Jurkat, Clone E6-1 (cell line): ENCODE measurements at regions not wholly inside any gene's neighbourhood (a gene's known extent, or its start where the extent isn't known, plus 50 kb on each side); places are given as distances from the start of the nearest gene placed in this dataset.

Source experiments
- DNase-seq: peaks from one replicate; pipeline ENCODE4 v3.0.0-alpha.2; 2011; ENCODE audit warnings: low read depth, low spot score
- H3K4me3 ChIP-seq: 2 replicates; pipeline ENCODE4 v1.5.1; 2011; ENCODE audit warnings: mild to moderate bottlenecking, low read length, control low read depth, moderate library complexity

DNA sequence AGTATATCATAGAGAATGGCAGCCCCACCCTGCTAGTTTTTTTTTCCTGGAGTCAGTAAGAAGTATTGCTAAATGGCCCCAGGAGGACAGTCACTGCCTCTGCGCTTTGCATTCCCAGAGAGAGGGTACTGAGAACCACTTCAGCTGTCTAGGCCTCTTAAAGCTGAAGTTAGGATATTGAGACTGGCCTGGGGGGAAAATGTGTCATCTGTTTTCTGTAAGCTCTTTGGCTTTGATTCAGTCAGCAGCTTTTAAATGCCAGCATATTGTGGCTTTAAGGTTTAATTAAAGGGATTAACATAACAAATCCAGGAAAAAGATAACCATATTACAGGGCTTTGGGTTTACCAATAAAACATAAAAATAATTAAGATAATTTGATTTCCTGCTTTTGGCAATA lies 852.0 kb downstream of the PCDH18 start:
- no peak for DNase-seq

GRCh38 chr4:136670265-136670664 lies 862.0 kb downstream of the PCDH18 start:
- DNase-seq = no peak

More for the DNA sequence above, 852.0 kb downstream of the PCDH18 start:
- H3K4me3 ChIP-seq = no peak overlapping the region

DNA sequence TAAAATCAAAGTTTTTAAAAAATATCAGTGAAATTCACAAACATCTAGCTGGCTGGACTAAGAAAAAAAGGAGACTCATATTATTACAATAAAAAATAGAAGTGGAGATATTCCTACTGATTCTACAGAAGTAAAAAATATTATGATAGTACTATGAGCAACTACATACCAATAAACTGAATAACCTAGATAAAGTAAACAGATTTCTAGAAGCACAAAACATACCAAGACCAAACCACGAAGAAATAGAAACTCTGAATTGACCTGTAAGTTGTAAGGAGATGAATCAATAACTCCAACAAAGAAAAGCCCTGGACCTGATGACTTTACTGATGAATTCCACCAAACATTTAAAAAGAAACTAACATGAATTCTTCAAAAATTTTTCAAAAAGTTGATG lies 867.3 kb downstream of the PCDH18 start:
- DNase-seq = no peak
- H3K4me3 ChIP-seq = no peak overlapping the region

More at GRCh38 chr4:136670265-136670664, 862.0 kb downstream of the PCDH18 start:
- H3K4me3 ChIP-seq = no peak overlapping the region

DNA sequence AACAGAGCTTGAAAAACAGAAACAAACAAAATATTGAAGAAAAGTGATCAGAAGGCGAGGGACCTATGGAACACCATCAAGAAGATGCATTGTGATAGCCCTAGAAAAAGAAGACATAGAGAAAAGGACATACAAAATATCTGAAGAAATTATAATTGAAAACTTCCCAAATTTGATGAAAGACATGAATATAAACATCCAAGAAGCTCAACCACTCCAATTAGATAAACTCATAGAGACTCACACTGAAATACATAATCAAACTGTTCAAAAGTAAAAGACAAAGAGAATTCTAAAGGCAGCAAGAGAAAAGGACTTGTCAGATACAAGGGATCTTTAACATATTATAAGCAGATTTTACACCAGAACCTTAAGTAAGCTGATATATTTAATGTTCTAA lies 869.8 kb downstream of the PCDH18 start:
- no peak overlapping the region for H3K4me3 ChIP-seq

GRCh38 chr4:136653640-136654406 lies 878.5 kb downstream of the PCDH18 start:
- H3K4me3 ChIP-seq = no peak overlapping the region
- no peak for DNase-seq

More for the DNA sequence above, 869.8 kb downstream of the PCDH18 start:
- no peak for DNase-seq

DNA sequence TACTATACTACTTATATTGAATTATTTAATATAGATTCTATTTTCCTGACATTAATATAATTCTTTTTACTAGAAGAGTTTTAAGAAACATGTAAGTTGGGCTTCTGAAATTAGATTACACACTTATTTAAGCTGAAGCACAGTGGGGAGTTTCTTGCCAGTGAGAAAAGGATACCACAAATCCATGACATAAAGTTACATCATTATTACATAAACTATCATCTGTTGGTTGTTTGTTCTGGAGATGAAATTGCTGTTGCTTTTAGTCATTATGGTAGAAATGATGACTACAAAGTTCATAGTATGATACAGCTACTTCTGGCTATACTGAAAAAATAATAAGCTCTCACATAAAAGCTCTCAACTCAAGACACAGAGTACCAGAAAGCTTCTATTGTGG lies 880.4 kb downstream of the PCDH18 start:
- DNase-seq = no peak
- no peak overlapping the region for H3K4me3 ChIP-seq

- no peak for DNase-seq
- no peak overlapping the region for H3K4me3 ChIP-seq
These were observed 881.0 kb downstream of the PCDH18 start for GRCh38 chr4:136651278-136651667.

- peak; percentile 6 for DNase-seq
- H3K4me3 ChIP-seq = no peak overlapping the region
These were observed 881.6 kb downstream of the PCDH18 start for GRCh38 chr4:136650541-136651277.

DNA sequence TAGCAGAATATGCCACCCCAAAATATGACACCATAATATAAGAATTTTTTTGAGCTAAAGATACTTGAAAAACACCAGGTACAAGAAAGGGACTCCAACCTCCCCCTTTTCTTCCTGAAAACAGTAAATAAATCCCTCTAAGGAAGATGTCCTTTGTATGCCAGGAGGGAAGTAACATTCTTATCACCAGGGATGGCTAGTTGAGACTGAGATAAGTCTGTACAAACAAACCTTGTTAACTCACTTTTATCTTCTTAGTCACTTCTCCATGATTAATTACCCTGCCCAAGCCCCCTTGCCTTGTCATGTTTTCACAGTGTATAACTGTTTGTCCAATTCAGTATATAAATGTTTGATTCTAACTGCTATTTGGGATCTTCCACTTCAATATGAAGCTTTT lies 888.0 kb downstream of the PCDH18 start:
- DNase-seq = no peak

GRCh38 chr4:136643416-136643815 lies 888.9 kb downstream of the PCDH18 start:
- no peak for DNase-seq
- H3K4me3 ChIP-seq = no peak overlapping the region

More for the DNA sequence above, 888.0 kb downstream of the PCDH18 start:
- no peak overlapping the region for H3K4me3 ChIP-seq

DNA sequence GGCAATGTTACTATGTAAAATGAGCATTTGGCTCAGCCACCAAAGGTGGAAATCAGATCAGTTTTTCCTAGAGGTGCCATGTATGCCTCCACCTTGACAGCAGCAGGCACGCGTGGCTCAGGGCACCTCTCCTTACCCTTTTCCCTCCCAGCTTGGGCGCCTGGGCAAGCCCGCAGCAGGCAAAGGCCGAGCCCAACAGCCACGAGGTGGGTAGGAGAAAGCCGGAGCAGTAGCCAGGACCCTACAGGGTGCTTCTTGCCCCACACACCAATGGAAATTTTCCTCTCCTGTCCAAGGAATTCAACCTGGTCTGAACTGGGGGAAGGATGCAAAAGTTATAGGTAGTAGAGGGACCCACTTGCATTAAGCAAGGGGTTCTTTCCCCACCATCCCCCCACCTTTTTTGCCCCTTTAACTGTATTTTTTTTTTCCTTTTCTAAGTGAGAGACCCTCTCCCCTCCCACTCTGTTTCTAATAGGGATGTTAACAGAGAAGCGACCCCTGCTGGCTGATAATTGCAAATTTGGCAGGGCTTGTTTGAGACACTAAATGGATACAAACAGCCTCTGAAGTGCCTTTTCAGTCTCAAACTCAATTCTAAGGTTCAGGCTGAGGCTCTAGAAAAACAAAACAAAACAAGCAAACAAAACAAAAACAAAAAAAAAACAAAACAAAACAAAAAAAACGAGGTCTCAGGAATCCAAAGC lies 895.1 kb downstream of the PCDH18 start:
- no peak overlapping the region for H3K4me3 ChIP-seq
- peak; percentile 22 for DNase-seq

GRCh38 chr4:136636155-136636554 lies 896.1 kb downstream of the PCDH18 start:
- DNase-seq = no peak

DNA sequence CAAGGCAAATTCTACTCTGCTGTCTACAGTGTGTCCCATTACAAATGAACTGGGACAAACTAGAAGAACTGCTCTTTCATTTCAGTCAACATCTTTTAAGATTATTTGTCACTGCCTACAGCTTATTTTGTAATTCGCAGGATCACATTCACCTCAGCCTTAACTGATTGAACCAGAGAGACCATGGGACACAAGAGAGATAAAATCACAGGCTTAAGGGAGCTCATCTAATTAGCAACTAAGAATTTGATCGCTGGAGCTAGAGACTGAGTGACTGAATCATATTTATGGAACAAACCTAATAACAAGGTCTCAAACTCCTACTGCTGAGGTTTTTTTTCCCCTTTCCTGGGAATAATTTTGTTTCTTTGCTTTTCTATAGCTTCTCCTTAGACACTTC lies 898.2 kb downstream of the PCDH18 start:
- no peak for DNase-seq
- no peak overlapping the region for H3K4me3 ChIP-seq

More at GRCh38 chr4:136636155-136636554, 896.1 kb downstream of the PCDH18 start:
- no peak overlapping the region for H3K4me3 ChIP-seq

DNA sequence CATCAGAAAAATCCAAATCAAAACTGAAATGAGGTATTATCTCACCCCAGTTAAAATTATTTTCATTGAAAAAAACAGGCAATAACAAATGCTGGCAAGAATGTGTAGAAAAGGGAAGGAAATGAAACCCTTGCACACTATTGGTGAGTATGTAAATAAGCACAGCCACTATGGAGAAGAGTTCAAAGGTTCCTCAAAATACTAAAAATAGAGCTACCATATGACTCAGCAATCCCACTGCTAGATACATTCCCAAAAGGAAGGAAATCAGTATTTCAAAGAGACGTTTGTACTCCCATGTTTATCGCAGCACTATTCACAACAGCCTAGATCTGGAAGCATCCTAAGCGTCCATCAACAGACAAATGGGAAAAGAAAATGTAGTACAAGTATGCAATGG lies 932.4 kb downstream of the PCDH18 start:
- H3K4me3 ChIP-seq = no peak overlapping the region
- no peak for DNase-seq

- DNase-seq = no peak
- H3K4me3 ChIP-seq = no peak overlapping the region
These were observed 941.9 kb downstream of the PCDH18 start for GRCh38 chr4:136590440-136590839.

GRCh38 chr4:136583567-136583966 lies 948.7 kb downstream of the PCDH18 start:
- DNase-seq = no peak
- no peak overlapping the region for H3K4me3 ChIP-seq

GRCh38 chr4:136581119-136581518 lies 951.2 kb downstream of the PCDH18 start:
- H3K4me3 ChIP-seq = no peak overlapping the region
- no peak for DNase-seq

- no peak for DNase-seq
- H3K4me3 ChIP-seq = no peak overlapping the region
These were observed 957.1 kb downstream of the PCDH18 start for GRCh38 chr4:136575146-136575545.

DNA sequence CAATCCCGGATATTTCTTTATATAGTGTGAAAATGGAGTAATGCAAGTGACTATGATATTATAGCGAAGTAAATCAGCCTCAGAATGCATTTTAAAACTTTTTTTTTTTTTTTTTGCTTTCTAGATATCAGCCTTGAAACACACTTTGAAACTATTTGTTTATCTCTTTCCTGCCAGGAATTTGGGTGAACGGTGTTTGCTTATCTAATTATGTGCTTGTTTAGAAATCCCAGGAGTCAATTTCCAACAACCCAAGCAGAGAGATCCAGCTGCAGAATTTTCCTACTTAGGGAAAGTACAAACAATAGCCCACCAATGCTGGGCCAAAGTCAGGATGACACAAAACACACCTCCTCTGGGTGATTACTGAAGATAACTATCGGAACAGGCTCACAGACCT lies 958.8 kb downstream of the PCDH18 start:
- H3K4me3 ChIP-seq = no peak overlapping the region
- no peak for DNase-seq

DNA sequence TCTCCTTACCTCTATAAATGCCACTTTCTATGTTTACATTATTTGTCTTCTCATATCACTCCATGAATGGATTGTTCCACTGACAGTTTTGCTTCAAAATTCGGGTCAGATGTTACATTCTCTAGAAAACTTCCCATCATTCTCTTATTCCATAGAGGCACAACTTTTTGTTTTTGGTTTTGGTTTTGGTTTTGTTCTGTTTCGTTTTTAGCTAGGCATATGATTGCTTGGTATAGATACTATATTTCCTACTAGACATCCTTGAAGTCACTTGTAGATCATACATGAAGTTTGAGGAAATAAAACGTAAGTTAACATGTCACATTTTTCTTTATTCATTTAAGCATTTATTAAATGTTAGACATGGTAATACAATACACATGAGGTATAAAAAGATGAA lies 961.0 kb downstream of the PCDH18 start:
- no peak for DNase-seq
- no peak overlapping the region for H3K4me3 ChIP-seq
